Activated naive CD8-positive, alpha-beta T cell (primary cell): ENCODE measurements at regions not wholly inside any gene's neighbourhood (a gene's known extent, or its start where the extent isn't known, plus 50 kb on each side); places are given as distances from the start of the nearest gene placed in this dataset.
"Not testable (repeated sequence)": the region's sequence is repeated elsewhere in the genome, so short reads cannot be mapped to it uniquely, and the experiment has no call there.

ENCODE experiments used
- H3K27ac Mint-ChIP-seq: one replicate; pipeline ENCODE4 v1.8.0; 2021; ENCODE audit warnings: mixed read lengths
- H3K27me3 Mint-ChIP-seq: one replicate; pipeline ENCODE4 v1.8.0; 2021; ENCODE audit warnings: mixed read lengths
- H3K36me3 Mint-ChIP-seq: one replicate; pipeline ENCODE4 v1.8.0; 2021; ENCODE audit warnings: mixed read lengths
- H3K4me1 Mint-ChIP-seq: one replicate; pipeline ENCODE4 v1.8.0; 2021; ENCODE audit warnings: low read depth, mixed read lengths
- H3K4me3 Mint-ChIP-seq: one replicate; pipeline ENCODE4 v1.8.0; 2021; ENCODE audit warnings: mild to moderate bottlenecking, mixed read lengths
- H3K9me3 Mint-ChIP-seq: one replicate; pipeline ENCODE4 v1.8.0; 2021; ENCODE audit warnings: low read depth, mixed read lengths

DNA sequence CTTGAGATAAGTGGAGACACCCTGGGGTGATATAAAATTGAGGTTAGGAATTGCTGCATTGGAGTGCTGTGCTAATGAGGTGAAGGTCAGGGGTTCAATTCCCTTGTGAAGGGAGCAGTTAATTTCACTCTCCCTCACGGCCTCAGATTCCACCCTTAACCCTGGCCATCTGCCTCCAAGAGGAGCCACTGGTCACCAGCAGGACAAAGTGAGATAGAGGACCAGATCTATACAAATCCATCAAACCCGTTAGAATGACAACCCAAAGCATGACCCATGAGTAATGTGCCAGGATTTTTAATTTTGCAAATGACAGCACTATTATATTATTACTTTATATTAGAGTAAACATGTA, 186.4 kb upstream of the IRF2BP2 start:
- not testable (repeated sequence) for H3K9me3 Mint-ChIP-seq, H3K4me3 Mint-ChIP-seq, H3K27ac Mint-ChIP-seq, H3K36me3 Mint-ChIP-seq, H3K27me3 Mint-ChIP-seq, H3K4me1 Mint-ChIP-seq

- not testable (repeated sequence) for H3K36me3 Mint-ChIP-seq, H3K27ac Mint-ChIP-seq, H3K27me3 Mint-ChIP-seq, H3K9me3 Mint-ChIP-seq, H3K4me1 Mint-ChIP-seq, H3K4me3 Mint-ChIP-seq
Measured at GRCh38 chr1:234795711-234796437, 185.9 kb upstream of the IRF2BP2 start.

DNA sequence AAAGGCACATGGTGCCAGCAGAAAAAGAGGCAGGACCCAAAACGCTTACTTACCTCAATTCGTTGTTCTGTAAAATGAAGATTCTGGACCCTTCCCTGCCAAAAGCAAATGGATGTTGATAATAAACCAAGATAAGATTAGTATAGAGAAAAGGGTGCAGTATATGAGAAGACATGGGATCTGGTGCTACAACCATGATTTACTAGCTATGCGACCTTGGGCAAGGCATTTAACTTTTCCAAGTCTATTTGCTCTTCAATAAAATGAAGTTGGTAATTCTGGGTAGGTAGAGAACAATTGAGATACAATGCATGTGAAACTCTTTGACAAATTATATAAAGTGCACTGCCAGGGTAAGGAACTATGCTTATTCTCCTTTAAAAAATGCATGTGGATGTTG, 185.0 kb upstream of the IRF2BP2 start:
- H3K36me3 Mint-ChIP-seq, H3K4me3 Mint-ChIP-seq: not testable (repeated sequence)

DNA sequence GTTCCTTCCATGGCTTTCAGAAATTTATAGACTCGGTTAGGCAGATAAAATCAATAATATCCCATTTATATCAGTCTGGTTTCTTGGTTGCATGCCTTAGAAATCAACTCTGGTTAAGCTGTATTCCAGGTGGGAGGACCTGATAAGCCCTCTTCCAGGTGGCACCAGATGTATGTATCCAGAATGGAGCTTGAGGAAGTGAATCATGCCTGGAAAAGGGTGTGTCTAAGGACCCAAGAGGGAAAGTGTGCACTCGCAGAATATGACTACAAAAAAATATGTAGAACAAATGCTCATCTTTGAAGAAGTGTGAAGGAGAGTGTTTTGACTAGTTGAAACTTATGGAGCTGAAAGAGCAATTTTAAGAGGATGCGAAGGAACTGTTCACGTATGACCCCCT, 184.5 kb upstream of the IRF2BP2 start:
- H3K36me3 Mint-ChIP-seq, H3K4me3 Mint-ChIP-seq, H3K4me1 Mint-ChIP-seq, H3K27me3 Mint-ChIP-seq, H3K9me3 Mint-ChIP-seq, H3K27ac Mint-ChIP-seq: not testable (repeated sequence)

More for the DNA sequence above, 185.0 kb upstream of the IRF2BP2 start:
- H3K4me1 Mint-ChIP-seq, H3K9me3 Mint-ChIP-seq, H3K27me3 Mint-ChIP-seq, H3K27ac Mint-ChIP-seq: not testable (repeated sequence)

- not testable (repeated sequence) for H3K36me3 Mint-ChIP-seq, H3K9me3 Mint-ChIP-seq, H3K4me3 Mint-ChIP-seq, H3K4me1 Mint-ChIP-seq, H3K27ac Mint-ChIP-seq, H3K27me3 Mint-ChIP-seq
Measured at GRCh38 chr1:234793924-234794323, 183.9 kb upstream of the IRF2BP2 start.

DNA sequence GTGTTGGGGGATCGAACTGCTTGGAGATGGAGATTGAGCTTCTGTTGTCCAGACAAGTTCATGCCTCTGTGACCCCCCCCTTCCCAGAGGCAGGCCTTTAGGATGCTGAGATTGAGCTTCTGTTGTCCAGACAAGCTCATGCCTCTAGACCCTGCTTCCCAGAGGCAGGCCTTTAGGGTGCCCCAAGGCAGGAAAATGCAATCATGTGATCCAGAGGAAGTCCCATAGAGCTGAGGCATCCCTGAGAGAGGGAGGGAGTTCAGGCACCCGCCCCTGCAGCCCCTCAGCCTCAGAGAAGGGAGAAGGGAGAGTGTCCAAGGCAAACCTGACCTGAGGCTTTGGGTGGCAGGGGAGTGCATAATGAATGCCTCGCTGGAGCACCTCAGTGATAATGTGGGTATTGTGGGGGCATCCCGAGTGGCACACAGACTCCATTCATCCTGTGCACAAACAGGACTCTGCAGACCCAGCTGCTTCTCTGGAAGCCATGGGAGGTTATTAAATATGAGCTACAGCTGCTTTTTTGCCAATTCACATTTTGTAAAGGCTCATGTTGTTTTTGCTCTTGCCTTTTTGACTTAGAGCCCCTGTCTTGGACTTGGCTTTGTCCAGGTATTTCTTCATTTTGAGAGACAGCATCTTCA, 182.4 kb upstream of the IRF2BP2 start:
- not testable (repeated sequence) for H3K4me1 Mint-ChIP-seq, H3K9me3 Mint-ChIP-seq, H3K4me3 Mint-ChIP-seq, H3K27ac Mint-ChIP-seq, H3K27me3 Mint-ChIP-seq, H3K36me3 Mint-ChIP-seq

- H3K4me3 Mint-ChIP-seq, H3K27ac Mint-ChIP-seq: not testable (repeated sequence)
Measured at GRCh38 chr1:234791615-234792014, 181.6 kb upstream of the IRF2BP2 start.

DNA sequence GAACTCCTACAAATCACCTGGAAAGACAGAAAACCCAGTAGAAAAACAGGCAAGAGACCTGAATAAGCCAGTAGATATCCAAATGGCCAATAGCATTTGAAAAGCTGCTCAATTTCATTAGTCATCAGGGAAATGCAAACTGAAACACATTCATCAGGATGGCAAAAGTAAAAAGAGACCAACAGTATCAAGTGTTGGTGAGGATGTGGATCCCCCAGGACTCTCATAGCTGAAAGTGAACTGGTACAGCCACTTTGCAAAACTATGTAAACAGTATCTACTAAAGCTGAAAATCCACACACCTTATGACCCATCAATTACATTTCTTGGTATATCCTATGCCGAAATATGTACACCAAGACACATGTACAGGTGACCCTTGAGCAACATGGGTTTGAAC, 180.4 kb upstream of the IRF2BP2 start:
- H3K27ac Mint-ChIP-seq, H3K4me1 Mint-ChIP-seq, H3K4me3 Mint-ChIP-seq, H3K27me3 Mint-ChIP-seq, H3K9me3 Mint-ChIP-seq, H3K36me3 Mint-ChIP-seq: not testable (repeated sequence)

More at GRCh38 chr1:234791615-234792014, 181.6 kb upstream of the IRF2BP2 start:
- H3K36me3 Mint-ChIP-seq, H3K4me1 Mint-ChIP-seq, H3K9me3 Mint-ChIP-seq, H3K27me3 Mint-ChIP-seq: not testable (repeated sequence)

DNA sequence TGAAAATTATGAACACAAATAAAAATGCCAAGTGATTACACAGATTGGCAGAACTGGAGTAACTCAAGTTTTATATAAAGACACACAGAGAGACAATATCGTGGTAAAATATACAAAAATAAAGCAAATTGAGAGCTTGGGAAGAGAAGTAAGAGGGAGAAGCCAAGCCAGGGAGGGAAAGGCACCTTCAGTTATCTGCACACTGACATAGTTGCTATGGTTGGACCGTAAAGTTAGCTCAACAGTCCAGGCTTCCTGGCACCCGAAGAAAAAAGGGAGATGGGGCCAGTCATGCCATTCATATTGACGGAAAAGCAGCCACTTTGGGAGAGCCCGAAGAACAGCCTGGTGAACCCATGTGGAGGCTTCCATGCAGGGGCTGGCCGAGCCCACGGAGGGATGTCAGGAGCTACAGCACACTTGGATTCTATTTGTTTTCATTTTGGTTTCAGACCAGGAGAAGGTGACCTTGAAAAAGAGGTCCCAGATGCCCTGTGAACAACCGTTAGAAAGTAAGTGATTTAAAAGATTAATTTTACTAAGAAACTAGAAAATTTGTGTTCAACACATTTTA, 177.1 kb upstream of the IRF2BP2 start:
- H3K27ac Mint-ChIP-seq, H3K9me3 Mint-ChIP-seq, H3K4me3 Mint-ChIP-seq, H3K4me1 Mint-ChIP-seq, H3K27me3 Mint-ChIP-seq, H3K36me3 Mint-ChIP-seq: not testable (repeated sequence)

GRCh38 chr1:234785922-234786321, 175.9 kb upstream of the IRF2BP2 start:
- H3K4me1 Mint-ChIP-seq, H3K36me3 Mint-ChIP-seq, H3K27me3 Mint-ChIP-seq, H3K4me3 Mint-ChIP-seq, H3K27ac Mint-ChIP-seq, H3K9me3 Mint-ChIP-seq: not testable (repeated sequence)

GRCh38 chr1:234785471-234785919, 175.5 kb upstream of the IRF2BP2 start:
- H3K9me3 Mint-ChIP-seq, H3K4me1 Mint-ChIP-seq, H3K27ac Mint-ChIP-seq, H3K27me3 Mint-ChIP-seq, H3K4me3 Mint-ChIP-seq, H3K36me3 Mint-ChIP-seq: not testable (repeated sequence)

GRCh38 chr1:234784108-234784507, 174.1 kb upstream of the IRF2BP2 start:
- H3K27me3 Mint-ChIP-seq, H3K4me3 Mint-ChIP-seq, H3K4me1 Mint-ChIP-seq, H3K9me3 Mint-ChIP-seq, H3K27ac Mint-ChIP-seq, H3K36me3 Mint-ChIP-seq: not testable (repeated sequence)

DNA sequence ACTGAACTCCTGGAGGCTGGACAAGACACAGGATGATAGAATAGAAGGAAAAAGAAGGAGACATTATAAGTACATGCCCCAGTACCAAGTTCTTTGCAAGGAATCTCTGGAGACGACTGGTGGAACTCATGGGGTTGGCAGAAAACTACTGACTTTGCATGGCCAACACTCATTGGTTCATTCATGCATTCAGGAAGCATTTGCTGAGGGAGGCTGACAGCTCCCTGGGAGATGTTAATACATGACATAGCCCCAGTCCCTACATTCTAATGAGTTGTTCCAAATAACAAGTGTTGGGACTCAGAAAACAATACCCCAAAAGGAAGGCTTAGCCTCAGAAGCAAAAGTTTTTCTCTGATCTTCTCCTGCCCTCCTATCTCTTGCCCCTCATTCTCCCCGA, 172.8 kb upstream of the IRF2BP2 start:
- H3K27ac Mint-ChIP-seq = no peak overlapping the region
- no peaks in the 10 kb centered on the region for H3K4me1 Mint-ChIP-seq
- H3K36me3 Mint-ChIP-seq = no peaks in the 10 kb centered on the region
- H3K27me3 Mint-ChIP-seq = no peaks in the 10 kb centered on the region
- no peak overlapping the region for H3K4me3 Mint-ChIP-seq
- no peaks in the 10 kb centered on the region for H3K9me3 Mint-ChIP-seq

- H3K27me3 Mint-ChIP-seq = no peaks in the 10 kb centered on the region
- H3K4me3 Mint-ChIP-seq = no peak overlapping the region
- H3K9me3 Mint-ChIP-seq = no peaks in the 10 kb centered on the region
- H3K4me1 Mint-ChIP-seq = no peaks in the 10 kb centered on the region
- H3K27ac Mint-ChIP-seq = no peak overlapping the region
- no peaks in the 10 kb centered on the region for H3K36me3 Mint-ChIP-seq
Measured at GRCh38 chr1:234782105-234782751, 172.2 kb upstream of the IRF2BP2 start.

GRCh38 chr1:234781241-234782065, 171.5 kb upstream of the IRF2BP2 start:
- no peaks in the 10 kb centered on the region for H3K4me1 Mint-ChIP-seq
- no peak overlapping the region for H3K27ac Mint-ChIP-seq
- H3K36me3 Mint-ChIP-seq = no peaks in the 10 kb centered on the region
- H3K27me3 Mint-ChIP-seq = no peaks in the 10 kb centered on the region
- no peak overlapping the region for H3K4me3 Mint-ChIP-seq
- H3K9me3 Mint-ChIP-seq = no peaks in the 10 kb centered on the region
